ENCODE measurements at regions not wholly inside any gene's neighbourhood (a gene's known extent, or its start where the extent isn't known, plus 50 kb on each side); places are given as distances from the start of the nearest gene placed in this dataset.
A peak's percentile ranks its signal among the peaks of the same experiment; 100 is the strongest.

GRCh38 chr9:23577611-23578010 lies 248.4 kb downstream of the ELAVL2 start:
- no peak for DNase-seq (ENCODE audit: low read depth)

GRCh38 chr9:23581931-23582330 lies 244.1 kb downstream of the ELAVL2 start:
- DNase-seq (ENCODE audit: low read depth), result peak; percentile 74

DNA sequence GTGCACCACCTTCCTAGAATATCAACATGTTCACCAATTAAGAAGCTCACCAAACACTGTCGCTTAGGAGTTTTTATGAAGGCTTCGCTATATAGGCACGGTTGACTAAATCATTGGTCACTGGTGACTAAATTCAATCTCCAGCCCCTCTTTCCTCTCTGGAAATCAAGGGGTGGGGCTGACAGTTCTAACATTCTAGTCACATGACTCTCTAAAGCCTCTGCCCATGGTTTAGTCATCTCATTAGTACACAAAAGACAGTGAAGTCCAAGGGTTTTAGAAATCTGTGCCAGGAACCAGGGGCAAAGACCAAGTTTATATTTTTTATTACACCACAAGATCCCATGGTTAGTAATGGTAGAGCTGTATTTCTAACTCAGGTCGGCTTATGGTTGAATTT lies 243.2 kb downstream of the ELAVL2 start:
- DNase-seq (ENCODE audit: low read depth), result peak; percentile 82

- DNase-seq (ENCODE audit: low read depth), result no peak
Observed at GRCh38 chr9:23586906-23587305, 239.1 kb downstream of the ELAVL2 start.

DNA sequence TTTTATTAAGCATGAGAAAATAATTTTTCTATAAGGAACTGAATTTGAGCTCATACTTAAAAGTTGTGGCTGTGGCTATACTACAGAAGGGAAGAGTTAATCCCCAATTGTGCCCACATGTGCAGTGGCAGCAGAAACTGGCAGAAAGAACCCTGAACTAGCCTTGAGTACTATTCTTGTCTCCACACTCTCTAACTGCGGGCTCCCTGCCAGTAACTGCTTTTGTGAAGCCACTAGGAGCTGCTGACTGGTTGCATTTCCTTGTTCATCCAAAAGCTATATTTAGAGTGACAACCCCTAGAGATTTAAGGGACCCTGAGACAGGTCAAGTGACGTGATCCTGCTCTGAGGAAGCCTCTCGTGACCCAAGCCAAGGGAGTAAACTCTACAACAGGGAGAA lies 238.6 kb downstream of the ELAVL2 start:
- DNase-seq (ENCODE audit: low read depth), result no peak

DNA sequence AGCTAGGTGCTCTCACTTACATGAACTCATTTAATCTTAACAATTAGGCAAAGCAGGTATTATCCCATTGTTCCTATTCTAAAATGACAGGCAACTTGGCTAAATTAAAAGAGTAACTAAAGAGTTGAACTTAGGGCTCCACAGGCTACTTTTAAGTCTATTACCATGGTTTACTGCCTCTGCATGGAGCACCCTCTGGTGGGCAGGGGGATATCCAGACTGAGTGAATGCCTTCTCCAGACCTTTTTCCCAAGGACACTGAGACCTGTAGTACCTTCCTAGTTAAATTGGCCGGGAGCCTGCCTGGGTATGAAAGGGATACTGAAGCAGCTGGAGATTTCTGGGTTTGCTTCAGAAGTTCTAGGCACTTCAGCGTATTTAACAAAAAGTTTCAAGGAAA lies 238.1 kb downstream of the ELAVL2 start:
- DNase-seq (ENCODE audit: low read depth), result peak; percentile 12

DNA sequence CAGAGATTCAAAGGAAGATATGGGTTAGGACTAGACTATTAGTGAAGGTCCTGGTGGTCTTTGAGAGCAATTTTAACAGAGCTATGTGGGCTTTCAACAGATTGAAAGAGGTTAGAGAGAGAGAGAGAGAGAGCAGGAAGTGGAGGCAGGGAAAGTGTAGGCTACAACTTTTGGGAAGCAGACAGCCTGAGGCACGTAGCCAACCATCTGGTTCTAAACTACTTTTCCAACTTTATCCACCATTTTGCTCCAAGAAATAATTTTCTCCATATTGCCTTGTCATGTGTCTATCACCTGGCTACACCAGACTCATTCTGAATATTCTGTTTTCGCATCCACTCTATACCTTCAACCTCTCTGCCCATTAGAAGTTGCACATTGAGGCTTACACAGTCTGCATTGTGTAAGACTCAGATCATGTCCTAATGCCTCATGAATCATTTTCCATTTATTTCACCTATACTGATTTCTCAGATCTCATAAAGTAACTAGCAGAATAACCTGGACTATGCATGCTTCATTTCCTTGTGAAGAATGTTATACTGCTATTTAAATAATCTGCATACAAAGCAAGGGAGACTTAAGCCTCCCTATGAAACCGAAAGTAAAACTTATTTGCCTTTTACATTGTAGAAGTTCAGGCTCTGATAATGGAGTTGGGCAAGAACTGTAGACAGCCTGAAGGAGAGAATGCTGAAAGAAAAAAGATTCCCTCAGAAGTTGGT lies 235.6 kb downstream of the ELAVL2 start:
- peak; percentile 25 for DNase-seq (ENCODE audit: low read depth)

DNA sequence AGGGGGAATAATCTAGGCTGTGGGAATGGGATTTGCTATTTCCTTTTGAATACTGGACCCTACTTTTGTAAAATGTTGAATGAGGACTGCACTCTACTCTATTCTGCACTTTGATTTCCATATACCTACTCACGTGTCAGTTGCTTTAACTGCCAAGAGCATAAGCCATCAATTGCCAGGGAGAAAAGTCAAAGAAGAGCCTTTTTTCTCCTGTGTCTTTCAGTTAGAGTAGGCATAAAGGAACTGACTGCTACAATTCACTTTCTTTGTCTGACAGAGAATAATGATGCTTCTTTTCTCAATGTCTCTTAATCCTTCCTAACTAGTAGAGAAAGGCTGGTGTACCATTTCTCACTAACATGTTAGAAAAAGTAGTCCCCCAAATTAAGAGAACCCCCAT lies 231.6 kb downstream of the ELAVL2 start:
- no peak for DNase-seq (ENCODE audit: low read depth)

DNA sequence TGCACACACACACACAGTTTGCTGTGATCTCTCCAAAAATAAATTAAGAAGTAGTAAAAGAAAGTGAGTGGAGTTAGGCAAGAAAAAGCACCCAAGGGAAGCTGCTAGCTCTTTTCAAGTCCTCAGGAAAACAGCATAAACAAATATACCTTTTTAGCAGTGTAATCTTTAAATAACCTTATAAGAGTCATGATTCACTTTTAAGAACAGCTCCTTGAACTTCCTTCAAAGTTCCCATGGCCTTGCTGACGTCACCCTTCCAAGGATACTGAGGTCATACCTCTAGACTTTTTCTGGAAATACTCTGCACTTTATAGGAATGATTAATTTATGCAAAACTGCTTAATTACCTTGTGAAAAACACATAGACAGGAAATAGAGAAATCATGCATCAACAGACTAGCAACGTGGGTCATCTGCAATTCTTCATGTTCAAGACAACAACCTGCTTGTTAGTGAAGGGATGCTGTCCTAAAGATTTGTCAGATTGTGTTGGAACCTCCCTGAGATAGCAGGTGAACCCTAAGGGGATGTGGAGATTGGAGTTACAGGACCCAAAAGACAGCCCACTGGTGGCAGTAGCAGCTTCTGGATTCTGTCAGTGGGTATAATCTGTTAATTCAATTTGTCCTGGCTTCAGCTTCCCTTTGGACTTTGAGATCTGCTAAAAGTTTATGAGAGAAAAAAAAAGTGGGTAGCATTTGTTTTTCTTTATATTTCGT lies 229.0 kb downstream of the ELAVL2 start:
- DNase-seq (ENCODE audit: low read depth), result no peak

DNA sequence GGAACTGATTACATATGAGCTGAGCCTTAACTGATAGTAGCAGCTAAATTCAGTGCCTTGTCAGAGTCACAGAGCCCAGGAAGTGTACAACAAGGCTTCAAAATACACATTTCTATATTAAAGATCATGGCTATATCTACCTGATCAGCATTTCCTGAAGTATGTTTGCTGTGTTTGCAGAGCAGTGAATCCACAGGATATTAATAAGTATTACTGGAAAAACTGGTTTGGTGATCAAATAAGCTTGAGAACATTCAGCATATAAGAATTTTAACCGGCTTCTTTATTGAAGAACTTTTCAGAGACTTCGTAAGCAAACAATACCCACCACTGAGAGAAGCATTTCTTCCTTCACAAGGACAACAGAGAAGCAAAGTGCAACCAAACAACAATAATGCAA lies 227.0 kb downstream of the ELAVL2 start:
- DNase-seq (ENCODE audit: low read depth), result no peak

GRCh38 chr9:23603311-23603710 lies 222.7 kb downstream of the ELAVL2 start:
- DNase-seq (ENCODE audit: low read depth), result peak; percentile 46

DNA sequence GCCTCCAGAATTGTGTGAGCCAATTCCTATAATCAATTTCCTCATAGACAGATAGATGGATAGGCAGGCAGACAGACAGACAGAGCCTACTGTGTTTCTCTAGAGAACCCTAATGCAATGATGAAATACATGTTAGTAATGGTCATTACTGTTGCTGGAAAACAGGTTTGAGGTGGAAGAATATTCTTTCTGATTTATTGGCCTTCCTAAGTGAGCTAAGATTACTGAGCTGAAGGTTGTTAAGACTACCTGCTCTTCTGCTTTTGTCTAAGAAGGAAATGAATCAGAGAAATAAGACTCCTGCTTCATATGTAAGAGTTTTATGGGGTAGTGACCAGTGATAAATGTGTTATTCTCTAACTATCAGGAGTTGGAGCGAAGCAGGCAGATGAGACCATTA lies 219.9 kb downstream of the ELAVL2 start:
- DNase-seq (ENCODE audit: low read depth), result peak; percentile 22

DNA sequence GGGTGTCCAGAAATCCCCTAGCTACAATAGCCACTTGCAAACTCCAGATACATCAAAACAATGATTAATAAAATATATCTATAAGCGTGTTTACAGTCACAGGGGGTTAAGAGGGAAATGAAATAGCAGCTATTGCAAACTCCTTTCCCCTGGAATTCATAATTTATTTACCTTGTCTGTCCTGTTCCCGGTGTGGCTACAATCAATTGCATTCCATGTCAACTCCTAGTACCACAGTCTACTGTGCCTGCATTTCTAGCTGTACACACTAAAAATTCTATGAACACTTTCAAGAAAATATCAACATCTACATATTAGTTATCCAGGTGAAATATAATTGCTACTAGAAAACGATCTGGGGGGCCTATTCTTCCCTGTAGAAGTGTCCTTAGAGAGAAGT lies 217.6 kb downstream of the ELAVL2 start:
- DNase-seq (ENCODE audit: low read depth), result no peak

DNA sequence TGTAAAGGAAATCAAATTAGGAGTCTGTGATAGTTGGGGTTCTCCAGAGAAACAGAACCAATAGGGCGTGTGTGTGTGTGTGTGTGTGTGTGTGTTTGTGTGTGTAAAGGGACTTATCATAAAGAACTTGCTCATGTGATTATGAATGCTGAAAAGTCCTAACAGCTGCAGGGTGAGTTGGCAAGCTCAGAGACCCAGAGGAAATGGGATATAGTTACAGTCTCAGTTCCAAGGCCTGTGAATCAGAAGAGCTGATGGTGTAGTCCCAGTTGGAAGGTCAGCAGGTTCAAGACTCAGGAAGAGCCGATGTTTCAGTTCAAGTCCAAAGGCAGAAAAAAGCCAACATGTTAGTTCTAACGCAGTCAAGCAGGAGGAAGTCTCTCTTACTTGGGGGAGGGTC lies 214.2 kb downstream of the ELAVL2 start:
- DNase-seq (ENCODE audit: low read depth), result peak; percentile 82

DNA sequence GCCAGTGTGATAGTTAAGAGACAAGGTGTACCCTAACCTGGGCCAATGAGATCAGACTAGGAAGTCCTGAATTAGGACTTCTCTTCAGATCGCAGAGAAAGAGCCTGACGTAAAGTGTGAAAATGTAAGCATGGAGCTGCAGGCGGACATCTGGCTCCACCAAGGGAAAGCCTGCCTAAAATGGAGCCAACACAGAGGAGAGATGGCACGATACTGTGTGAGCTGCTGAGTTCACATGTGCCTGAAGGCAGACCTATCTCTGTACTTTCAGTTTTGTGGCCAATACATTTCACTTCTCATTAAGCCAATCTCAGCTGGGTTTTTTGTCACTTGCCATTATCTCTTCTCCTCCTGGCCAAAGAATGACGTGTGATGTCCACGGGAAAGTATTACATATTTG lies 210.5 kb downstream of the ELAVL2 start:
- no peak for DNase-seq (ENCODE audit: low read depth)

DNA sequence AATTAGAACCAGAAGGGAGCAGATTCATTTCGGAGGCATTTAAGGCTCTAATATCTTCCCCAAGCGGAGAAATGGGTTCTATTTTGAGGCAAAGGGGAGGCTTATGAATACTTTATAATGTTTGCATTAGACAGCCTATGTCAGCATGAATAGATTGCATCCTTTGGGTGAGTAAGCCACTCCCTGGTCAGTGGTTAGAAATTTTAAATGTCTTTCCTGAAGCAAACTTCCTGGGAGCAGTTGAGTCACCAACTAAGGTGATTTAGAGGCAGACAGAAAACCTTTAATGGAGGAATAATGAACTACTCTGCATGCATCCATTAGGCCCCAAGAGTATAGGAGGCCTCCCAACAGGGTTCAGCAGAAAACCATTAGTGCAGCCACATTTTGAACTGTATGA lies 204.9 kb downstream of the ELAVL2 start:
- DNase-seq (ENCODE audit: low read depth), result peak; percentile 81

DNA sequence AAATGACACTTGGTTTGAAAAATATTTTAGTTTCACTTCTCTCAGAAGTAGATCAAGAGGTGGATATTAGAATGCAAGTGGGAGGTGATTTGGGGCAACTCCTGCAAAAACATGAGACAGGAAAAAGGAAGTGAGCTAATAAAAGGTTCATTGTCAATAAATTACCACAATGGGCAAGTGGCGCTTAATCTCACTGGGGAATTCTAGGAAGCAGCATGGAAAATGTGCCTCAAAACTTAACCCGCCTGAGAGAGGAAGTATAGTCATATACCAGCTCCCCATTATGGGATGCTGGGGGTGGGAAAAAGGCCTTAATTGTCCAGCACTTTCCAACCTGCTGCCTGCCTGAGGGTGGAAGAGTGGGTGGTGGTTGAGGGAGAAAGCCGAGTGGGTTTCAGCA lies 204.1 kb downstream of the ELAVL2 start:
- peak; percentile 80 for DNase-seq (ENCODE audit: low read depth)

DNA sequence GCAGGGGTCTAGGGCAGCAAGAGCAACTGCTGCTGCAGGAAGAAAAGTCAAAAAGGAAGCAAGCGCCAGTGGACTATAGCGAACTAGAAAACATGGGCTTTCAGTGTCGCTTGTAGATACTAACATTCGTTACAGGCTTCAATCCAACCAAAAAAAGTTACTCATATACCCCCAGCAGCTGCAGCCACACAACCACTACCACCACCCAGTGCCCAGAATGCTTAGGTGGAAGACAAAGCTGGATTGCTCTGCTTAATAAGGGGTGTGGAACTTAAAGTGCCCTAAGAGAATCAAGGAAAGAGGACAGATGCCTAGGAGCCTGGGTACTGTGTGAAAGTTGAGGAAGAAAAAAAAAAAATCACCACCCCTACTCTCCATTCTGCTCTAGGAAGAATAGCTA lies 203.6 kb downstream of the ELAVL2 start:
- DNase-seq (ENCODE audit: low read depth), result no peak

- DNase-seq (ENCODE audit: low read depth), result no peak
Observed at GRCh38 chr9:23630488-23630887, 195.6 kb downstream of the ELAVL2 start.

DNA sequence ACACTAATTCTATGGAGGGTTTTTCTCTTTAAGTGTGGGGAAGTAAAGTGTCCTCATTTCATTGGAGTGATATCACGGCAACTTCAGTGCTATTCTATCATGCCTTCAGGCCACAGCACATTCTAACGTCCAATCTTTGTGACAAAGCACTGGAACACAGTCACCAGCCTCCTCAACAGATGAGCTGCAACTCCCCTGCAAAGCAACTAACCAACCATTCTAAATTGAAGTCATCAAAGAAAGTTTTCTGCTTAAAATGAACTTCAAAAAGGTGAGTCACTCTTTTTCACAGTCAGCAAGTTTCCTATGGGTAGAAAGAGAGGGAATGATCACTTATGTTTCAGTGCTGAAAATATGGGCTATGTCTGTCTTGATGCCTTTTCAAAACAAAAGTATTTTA lies 190.8 kb downstream of the ELAVL2 start:
- DNase-seq (ENCODE audit: low read depth), result peak; percentile 33

DNA sequence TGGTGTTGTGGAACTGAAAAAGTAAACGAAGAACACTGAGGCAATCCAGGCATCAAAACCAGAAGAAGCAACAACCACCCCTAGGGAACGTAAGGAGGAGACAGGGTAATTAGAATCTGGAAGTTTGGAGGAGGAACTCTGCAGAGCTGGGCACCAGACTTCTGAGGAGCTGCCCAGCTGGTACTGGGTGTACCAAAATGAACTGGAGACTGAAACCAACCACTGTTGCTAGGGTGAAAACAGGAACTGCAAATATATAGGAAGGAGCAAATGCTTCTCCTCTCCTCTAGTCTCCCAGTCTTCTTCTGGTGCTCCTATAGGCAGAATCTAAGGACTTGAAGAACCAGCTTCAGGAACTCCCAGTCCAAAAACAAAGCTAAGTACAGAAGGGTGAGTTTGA lies 189.8 kb downstream of the ELAVL2 start:
- no peak for DNase-seq (ENCODE audit: low read depth)

DNA sequence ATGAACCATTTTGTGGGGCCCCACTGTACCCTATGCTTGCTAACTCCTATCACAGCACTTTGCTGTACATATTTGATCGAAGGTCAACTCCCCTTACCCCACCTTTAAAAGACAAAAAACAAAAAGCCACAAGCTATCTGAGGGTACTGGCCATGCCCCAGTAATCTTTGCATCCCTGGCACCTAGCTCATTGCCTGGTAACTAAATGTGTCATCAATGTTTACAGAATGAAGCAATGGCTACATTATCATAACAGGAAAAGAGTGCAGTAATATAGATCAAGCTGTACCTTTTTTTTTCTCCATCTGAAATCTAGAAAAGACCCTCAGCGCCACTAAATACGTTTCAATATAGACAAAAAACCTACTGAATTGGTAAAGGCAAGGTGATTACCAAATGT lies 188.0 kb downstream of the ELAVL2 start:
- no peak for DNase-seq (ENCODE audit: low read depth)

- DNase-seq (ENCODE audit: low read depth), result peak; percentile 66
Observed at GRCh38 chr9:23638837-23639426, 187.1 kb downstream of the ELAVL2 start.

All from HT1080 (cell line).